Transverse colon (tissue), 4 donors: ENCODE measurements at regions not wholly inside any gene's neighbourhood (a gene's known extent, or its start where the extent isn't known, plus 50 kb on each side); places are given as distances from the start of the nearest gene placed in this dataset.

Experiments
- DNase-seq: peaks from one replicate; pipeline ENCODE4 v3.0.0-alpha.2; 2019
- H3K27ac ChIP-seq, 4 donors: fragments of 200-600 bp; sonication (generic); 2 replicates each; pipeline ENCODE4 v1.5.1; 2016 to 2018; ENCODE audit warnings: inconsistent platforms in 4 of 4
- H3K27me3 ChIP-seq: fragments of 200-600 bp; sonication (generic); 2 replicates; pipeline ENCODE4 v1.5.1; 2017; ENCODE audit warnings: inconsistent platforms
- H3K36me3 ChIP-seq, 4 donors: fragments of 200-600 bp; sonication (generic); 2 replicates each; pipeline ENCODE4 v1.5.1; 2017 to 2019; ENCODE audit warnings: inconsistent platforms in 4 of 4
- H3K4me1 ChIP-seq, 4 donors: fragments of 200-600 bp; sonication (generic); 2 replicates each; pipeline ENCODE4 v1.5.1; 2017 to 2020; ENCODE audit warnings: inconsistent platforms in 4 of 4
- H3K4me3 ChIP-seq, 4 donors: fragments of 200-600 bp; sonication (generic); 1 replicate in 1 of 4; 2 replicates in 3 of 4; pipeline versions ENCODE4 v1.5.1 to v1.6.1; 2017 to 2019; ENCODE audit warnings: inconsistent platforms in 4 of 4
- H3K9me3 ChIP-seq, 2 donors: fragments of 200-600 bp; sonication (generic); 2 replicates each; pipeline ENCODE4 v1.5.1; 2017 to 2019; ENCODE audit warnings: inconsistent platforms in 2 of 2
- CTCF ChIP-seq, 5 experiments: fragments of 200-600 bp in 3 of 5; fragments of 450-650 bp in 2 of 5; sonication (generic) in 3 of 5; IDR thresholded peaks; 1 replicate in 2 of 5; 2 replicates in 3 of 5; pipeline ENCODE4 v1.5.1; 2016 to 2017; ENCODE audit warnings: antibody characterized with exemption in 5 of 5, inconsistent platforms in 3 of 5, mild to moderate bottlenecking in 2 of 5, moderate library complexity in 1 of 5
- EP300 ChIP-seq: sonication (generic); formaldehyde crosslinking; IDR thresholded peaks from one replicate; pipeline ENCODE4 v1.6.1; 2017; ENCODE audit warnings: antibody characterized with exemption, low read depth
- POLR2A ChIP-seq: fragments of 450-650 bp; IDR thresholded peaks from one replicate; pipeline ENCODE4 v1.6.1; 2016; ENCODE audit warnings: antibody characterized with exemption, mild to moderate bottlenecking, moderate library complexity
- POLR2AphosphoS5 ChIP-seq, 3 donors: sonication (generic); formaldehyde crosslinking; IDR thresholded peaks; one replicate each; pipeline ENCODE4 v1.6.1; 2016; ENCODE audit warnings: antibody characterized with exemption in 3 of 3
- WGBS, 2 donors: methylation state at CpG; one replicate each; pipeline ENCODE4 v1.1.5; 2018; ENCODE audit warnings: low coverage in 1 of 2; 5-methylcytosine and 5-hydroxymethylcytosine counted together
- in situ Hi-C, 4 donors: fragments of 200-750 bp; cut with MboI; loops; one replicate each; pipeline versions ENCODE4 v1.15.0 to v1.15.1; 2017; ENCODE audit warnings: low sequenced_read_pairs in 3 of 4, low pct_ligation_motif_present in 1 of 4, low pct_unique_long_range_greater_than_20kb in 1 of 4
- intact Hi-C: fragments of 100-400 bp; cut with DNase I; formaldehyde crosslinking; loops from one replicate; pipeline ENCODE4 v1.15.1; 2023; ENCODE audit warnings: low total_unique reads

- Histone ChIP-seq H3K36me3 (no peaks in the 10 kb centered on the region), H3K27me3 (no peaks in the 10 kb centered on the region), H3K4me1 (no peaks in the 10 kb centered on the region), H3K9me3 (peaks cover 0 to 6% of the 10 kb centered on the region in 2 donors), H3K27ac (no peak overlapping the region), H3K4me3 (no peak overlapping the region)
- TF ChIP-seq CTCF (IDR thresholded peaks at IDR 0.05) = no peak
- TF ChIP-seq POLR2AphosphoS5 (IDR thresholded peaks at IDR 0.05) = no peak
- no peak for TF ChIP-seq POLR2A
- no peak for TF ChIP-seq EP300
- in situ Hi-C loops = loop anchor here in 1 of 4 donors (25.0 kb wide), 1 partner anchor 277 kb away; no protein-coding TSS in a partner anchor
- DNase-seq = no peak
- WGBS, 2 donors = 100% methylated on average over 4 of the region's 9 CpGs; no CpG with 5 or more reads in 1 of the 2 donors
- intact Hi-C loops = no loop called here
Measured at GRCh38 chr5:1735320-1735970, 64.2 kb downstream of the MRPL36 start.

GRCh38 chr5:1734908-1735289 lies 64.7 kb downstream of the MRPL36 start:
- no peaks in the 10 kb centered on the region for H3K27me3 ChIP-seq
- H3K4me1 ChIP-seq = no peaks in the 10 kb centered on the region
- H3K27ac ChIP-seq = no peak overlapping the region
- intact Hi-C loops = no loop called here
- in situ Hi-C loops = loop anchor here in 1 of 4 donors (25.0 kb wide), 1 partner anchor 277 kb away; no protein-coding TSS in a partner anchor
- H3K9me3 ChIP-seq = peaks cover 0 to 1% of the 10 kb centered on the region in 2 donors
- TF ChIP-seq CTCF (IDR thresholded peaks at IDR 0.05) (no peak), POLR2AphosphoS5 (IDR thresholded peaks at IDR 0.05) (no peak), POLR2A (no peak), EP300 (no peak)
- no peak for DNase-seq
- WGBS, 2 donors = 43% methylated on average over 4 of the region's 9 CpGs; no CpG with 5 or more reads in 1 of the 2 donors
- no peak overlapping the region for H3K4me3 ChIP-seq
- H3K36me3 ChIP-seq = no peaks in the 10 kb centered on the region

- Histone ChIP-seq H3K27me3 (no peaks in the 10 kb centered on the region), H3K4me1 (no peaks in the 10 kb centered on the region), H3K27ac (no peak overlapping the region), H3K4me3 (no peak overlapping the region), H3K9me3 (no peaks in the 10 kb centered on the region), H3K36me3 (no peaks in the 10 kb centered on the region)
- DNase-seq = no peak
- in situ Hi-C loops (loop anchor here in 1 of 4 donors (25.0 kb wide), 1 partner anchor 278 kb away; no protein-coding TSS in a partner anchor), intact Hi-C loops (no loop called here)
- TF ChIP-seq EP300 = no peak
- TF ChIP-seq CTCF (IDR thresholded peaks at IDR 0.05) = no peak
- no peak for TF ChIP-seq POLR2A
- TF ChIP-seq POLR2AphosphoS5 (IDR thresholded peaks at IDR 0.05) = no peak
- WGBS, 2 donors = 67% methylated on average over 18 of the region's 18 CpGs; no CpG with 5 or more reads in 1 of the 2 donors
Measured at GRCh38 chr5:1734271-1734907, 65.2 kb downstream of the MRPL36 start.

- Histone ChIP-seq H3K27me3 (no peaks in the 10 kb centered on the region), H3K4me1 (no peaks in the 10 kb centered on the region), H3K4me3 (no peak overlapping the region), H3K27ac (no peak overlapping the region), H3K9me3 (no peaks in the 10 kb centered on the region), H3K36me3 (no peaks in the 10 kb centered on the region)
- WGBS, 2 donors = 69% methylated on average over 7 of the region's 7 CpGs; no CpG with 5 or more reads in 1 of the 2 donors
- no peak for DNase-seq
- intact Hi-C loops = loop anchor here (1.0 kb wide), 1 partner anchor 41 kb away; no protein-coding TSS in a partner anchor
- TF ChIP-seq POLR2AphosphoS5 (IDR thresholded peaks at IDR 0.05) (no peak), EP300 (no peak), CTCF (IDR thresholded peaks at IDR 0.05) (no peak), POLR2A (no peak)
- in situ Hi-C loops = loop anchor here in 1 of 4 donors (25.0 kb wide), 1 partner anchor 279 kb away; no protein-coding TSS in a partner anchor
Measured at GRCh38 chr5:1733369-1733768, 66.3 kb downstream of the MRPL36 start.
